Activated CD8-positive, alpha-beta memory T cell treated with anti-CD3 and anti-CD28 coated beads for 36 hours (primary cell): ENCODE measurements at regions not wholly inside any gene's neighbourhood (a gene's known extent, or its start where the extent isn't known, plus 50 kb on each side); places are given as distances from the start of the nearest gene placed in this dataset.

Experiments
- CTCF ChIA-PET: fragments of 350-600 bp; sonication (Branson Sonifier 250); formaldehyde crosslinking; loops from one replicate; lab custom pipeline; 2021; ENCODE audit warnings: antibody characterized with exemption; lab: Charles Lee
- POLR2A ChIA-PET: fragments of 350-600 bp; sonication (Branson Sonifier 250); formaldehyde crosslinking; loops from one replicate; lab custom pipeline; 2021; ENCODE audit warnings: antibody characterized with exemption; lab: Charles Lee

DNA sequence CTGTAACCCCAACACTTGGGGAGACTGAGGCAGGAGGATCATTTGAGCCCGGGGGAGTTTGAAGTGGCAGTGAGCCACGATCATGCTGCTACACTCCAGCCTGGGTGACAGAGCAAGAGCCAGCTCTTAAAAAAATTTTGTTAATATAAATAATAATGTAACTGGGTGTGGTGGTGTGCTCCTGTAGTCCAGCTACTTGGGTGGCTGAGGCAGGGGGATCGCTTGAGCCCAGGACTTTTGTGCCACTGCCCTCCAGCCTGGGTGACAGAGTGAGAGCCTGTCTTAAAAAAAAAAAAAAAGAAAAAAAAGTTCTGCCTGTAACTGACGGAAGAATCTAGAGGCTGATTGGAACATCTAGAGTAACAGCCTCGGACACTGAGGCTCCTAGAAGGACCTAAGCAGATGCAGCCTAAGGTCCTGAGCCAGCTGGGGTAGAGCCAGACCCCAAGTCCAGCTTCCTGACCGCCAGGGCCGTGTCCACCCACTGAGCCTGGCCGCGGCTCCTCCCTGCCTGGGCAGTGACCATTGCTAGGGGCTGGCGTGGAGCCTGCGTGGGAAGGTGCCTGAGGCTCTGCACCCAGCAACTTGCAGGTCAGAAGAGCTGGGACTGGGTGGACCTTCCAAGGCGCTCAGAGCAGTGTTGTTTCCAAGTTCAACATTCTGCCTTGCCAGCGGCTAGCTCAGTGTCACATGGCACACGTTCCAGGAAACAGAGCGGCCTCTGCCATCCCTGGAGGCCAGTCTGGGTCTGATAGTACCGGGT, 209.4 kb upstream of the CIBAR2 start:
- ChIA-PET CTCF (no interaction called here), POLR2A (no interaction called here)

DNA sequence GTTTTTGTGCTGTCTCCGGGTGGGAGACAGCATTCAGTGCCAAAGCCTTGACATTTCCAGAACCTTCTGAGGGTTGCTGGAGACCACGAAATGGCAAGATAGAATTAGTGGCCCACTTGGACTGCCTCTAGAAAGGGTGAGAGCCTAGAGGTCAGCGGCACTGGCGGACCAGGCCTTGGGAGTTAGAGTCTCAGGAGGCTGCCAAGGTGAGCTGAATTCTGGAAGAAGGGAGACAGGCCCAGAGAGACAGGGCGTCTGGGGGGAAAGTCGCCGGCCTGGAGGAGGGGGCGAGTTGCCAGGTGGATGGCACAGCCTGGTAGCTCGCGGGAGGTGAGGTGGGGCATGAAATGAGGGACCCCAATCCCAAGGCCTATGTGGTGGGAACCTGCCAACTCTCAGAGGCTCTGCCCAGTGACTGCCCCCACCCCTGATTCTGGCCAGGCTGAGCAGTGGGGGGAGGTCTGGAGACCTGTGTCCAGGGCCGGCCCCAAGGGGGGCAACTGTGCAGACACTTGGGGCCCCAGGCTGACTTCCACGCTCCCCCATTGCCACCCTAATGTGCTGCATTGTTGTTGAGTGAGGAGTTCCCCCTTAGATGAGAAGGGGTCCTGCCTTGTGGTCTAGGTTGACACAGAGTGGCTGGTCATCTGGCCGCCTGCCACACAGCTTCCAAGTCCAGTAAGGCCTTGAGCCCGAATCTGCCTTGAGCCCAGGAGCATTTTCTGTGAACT, 211.1 kb upstream of the CIBAR2 start:
- CTCF ChIA-PET, result no interaction called here
- POLR2A ChIA-PET, result no interaction called here

DNA sequence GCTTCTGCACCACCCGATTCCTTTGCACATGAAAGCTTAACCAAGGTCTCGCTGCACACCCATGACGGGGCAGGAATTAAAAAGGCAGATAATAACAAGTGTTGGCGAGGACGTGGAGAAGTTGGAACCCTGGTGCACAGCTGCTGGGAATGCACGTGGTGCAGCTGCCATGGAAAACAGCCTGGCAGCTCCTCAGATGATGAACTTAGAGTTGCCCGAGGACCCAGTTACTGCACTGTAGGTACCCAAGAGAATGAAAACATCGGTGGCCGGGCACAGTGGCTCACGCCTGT, 211.6 kb upstream of the CIBAR2 start:
- POLR2A ChIA-PET, result no interaction called here

DNA sequence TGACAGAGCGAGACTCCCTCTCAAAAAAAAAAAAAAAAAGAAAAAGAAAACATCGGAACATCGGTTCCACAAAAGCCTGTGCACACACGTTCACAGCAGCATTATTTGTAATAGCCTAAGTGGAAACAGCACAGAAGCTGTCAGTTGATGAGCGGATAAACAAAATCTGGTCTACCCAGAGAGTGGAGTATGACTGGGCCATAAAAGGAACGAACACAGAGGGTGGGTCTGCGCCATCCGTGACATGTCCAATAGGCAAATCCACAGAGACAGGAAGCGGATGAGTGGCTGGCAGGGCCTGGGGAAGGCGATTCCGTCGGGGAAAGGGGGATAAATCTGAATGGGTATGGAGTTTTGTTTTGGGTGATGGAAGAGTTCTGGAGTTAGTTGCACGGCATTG, 212.2 kb upstream of the CIBAR2 start:
- POLR2A ChIA-PET, result no interaction called here

More for the DNA sequence above, 211.6 kb upstream of the CIBAR2 start:
- CTCF ChIA-PET, result no interaction called here

DNA sequence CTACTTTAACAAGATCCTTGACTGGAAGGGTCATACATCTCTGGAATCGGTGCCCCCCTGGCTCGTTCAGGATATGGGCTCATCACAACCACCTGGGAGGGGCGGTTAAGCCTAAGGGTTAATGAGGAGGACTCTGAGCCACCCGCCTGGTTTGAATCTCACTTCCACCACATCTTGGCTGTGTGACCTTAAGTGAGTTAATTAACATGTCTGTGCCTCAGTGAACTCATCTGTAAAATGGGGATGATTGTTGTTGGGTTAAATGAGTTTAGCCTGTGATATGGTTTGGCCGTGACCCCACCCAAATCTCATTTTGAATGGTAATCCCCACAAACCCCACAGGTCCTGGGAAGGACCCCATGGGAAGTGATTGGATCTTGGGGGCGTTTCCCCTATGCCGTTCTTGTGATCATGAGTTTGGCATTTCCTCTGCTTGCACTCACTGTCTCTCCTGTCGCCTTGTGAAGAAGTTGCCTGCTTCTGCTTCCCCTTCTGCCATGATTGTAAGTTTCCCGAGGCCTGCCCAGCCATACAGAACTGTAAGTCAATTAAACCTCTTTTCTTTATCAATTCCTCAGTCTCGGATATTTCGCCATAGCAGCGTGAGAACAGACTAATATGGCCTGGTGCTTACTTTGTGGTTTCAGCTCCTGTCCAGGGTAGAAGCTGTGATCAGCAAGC, 214.0 kb upstream of the CIBAR2 start:
- ChIA-PET POLR2A (no interaction called here), CTCF (no interaction called here)

More for the DNA sequence above, 212.2 kb upstream of the CIBAR2 start:
- CTCF ChIA-PET, result no interaction called here

DNA sequence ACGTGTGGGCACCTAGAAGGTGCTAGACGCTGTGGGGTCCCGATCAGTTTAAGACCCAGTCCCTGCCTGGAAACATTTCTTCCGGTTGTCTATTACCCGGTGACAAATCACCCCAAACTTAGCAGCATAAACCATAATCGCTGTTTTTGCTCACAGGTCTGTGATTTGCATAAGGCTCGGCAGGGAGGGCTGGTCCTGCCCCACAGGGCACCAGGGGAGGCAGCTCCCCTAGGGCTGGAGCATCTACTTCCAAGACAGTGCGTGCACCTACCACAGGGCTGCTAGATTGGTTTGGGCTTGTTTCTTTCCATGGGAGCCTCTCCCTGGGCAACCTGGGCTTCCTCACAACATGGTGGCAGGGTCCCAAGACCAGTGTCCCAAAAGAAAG, 214.5 kb upstream of the CIBAR2 start:
- CTCF ChIA-PET, result no interaction called here
- POLR2A ChIA-PET, result no interaction called here

DNA sequence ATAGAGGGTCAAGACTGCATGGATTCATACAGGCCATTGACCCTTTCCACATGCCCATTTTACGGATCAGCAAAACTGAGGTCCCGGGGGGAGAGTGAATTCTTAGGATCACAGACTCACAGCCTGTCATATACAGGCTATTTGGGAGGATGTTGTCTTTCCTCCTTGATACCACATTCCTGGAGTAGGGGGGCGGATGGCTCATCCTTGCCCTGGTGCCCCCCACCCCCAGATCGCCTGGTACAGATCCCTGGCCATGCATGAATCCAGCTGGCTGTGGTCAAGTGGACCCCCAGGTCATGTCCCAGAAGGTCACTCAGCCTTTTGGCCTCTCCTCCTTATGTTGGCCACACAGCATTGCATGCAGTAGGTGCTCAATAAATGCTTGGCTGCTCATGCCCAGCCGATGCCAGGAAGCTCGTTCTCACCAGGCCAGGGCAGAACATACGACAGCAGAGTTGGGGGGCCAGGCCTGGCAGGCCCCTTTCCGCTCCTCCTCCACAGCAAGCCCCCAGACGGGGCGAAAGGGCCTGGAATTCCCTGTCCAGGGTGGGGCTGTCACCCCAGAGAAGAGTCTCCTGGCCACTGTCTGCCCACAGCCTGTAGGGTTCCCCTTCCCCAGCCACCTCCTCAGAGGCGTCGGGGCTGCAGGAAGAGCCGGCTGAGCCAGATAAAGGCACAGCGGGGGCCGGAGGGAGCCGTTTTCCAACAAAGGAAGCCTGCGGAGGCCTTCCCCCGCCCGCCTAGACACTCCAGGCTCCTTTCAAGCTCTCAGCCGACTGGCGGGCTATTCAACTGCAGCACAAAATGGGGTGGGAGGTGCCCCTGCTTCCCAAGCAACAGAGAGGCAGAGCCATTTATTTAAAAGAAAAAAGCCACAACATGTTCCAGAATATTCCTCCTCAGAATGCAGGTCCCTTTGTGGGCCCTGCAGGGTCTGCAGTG, 215.7 kb upstream of the CIBAR2 start:
- POLR2A ChIA-PET, result no interaction called here
- CTCF ChIA-PET, result no interaction called here

DNA sequence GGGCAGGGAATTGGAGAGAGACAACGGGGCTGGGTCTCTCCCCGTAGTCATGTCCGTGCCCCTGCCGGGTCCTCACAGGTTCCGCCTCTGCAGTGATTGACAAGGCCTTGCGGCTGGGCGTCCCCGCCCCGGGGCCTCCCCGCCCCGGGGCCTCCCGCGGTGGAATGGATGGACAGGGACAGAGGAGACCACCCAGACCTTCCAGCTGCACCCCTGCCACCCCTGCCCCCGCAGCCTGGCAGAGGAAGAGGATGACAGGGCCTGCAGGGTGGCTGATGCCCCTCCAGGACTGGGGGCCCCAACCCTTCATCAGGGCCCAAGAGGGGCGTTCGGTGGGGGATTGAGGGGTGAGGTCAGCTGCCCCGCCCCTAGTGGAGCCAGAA, 216.4 kb upstream of the CIBAR2 start:
- ChIA-PET POLR2A (no interaction called here), CTCF (no interaction called here)

DNA sequence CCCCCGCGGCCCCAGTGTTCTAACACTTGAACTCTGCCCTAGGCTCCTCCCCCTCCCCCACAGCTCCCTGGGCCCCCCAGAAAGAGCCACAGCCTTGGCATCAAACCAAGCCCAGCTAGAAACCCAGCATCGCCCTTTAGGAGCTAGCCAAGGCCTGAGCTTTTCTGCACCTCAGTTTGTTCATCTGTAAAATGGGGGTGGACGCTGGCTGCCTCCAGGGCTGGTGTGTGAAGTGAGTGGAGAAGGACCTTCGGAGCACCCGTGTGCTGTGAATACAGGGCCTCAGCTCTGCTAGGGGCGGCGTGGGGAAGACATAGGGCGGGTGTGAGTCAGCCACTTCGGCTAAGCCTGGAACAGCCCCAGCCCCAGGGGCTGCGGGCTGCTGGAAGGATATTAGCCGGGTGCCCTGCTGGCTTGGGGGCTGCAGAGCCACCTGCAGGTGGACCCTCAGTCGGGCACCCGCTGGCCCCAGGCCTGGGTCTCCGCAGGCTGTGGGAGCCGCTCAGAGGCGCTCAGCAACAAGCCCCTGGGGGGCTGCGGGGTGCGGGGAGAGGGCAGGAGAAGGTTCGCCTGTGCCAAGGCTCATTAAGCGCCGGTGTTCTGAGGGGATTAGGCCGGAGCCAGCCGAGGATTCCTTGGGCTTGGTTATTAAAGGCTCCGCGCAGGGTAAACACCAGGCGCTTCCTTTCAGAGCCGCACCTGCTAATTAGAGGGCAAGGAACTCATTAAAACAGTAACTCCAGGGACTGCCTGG, 217.0 kb upstream of the CIBAR2 start:
- POLR2A ChIA-PET, result no interaction called here
- CTCF ChIA-PET, result no interaction called here

DNA sequence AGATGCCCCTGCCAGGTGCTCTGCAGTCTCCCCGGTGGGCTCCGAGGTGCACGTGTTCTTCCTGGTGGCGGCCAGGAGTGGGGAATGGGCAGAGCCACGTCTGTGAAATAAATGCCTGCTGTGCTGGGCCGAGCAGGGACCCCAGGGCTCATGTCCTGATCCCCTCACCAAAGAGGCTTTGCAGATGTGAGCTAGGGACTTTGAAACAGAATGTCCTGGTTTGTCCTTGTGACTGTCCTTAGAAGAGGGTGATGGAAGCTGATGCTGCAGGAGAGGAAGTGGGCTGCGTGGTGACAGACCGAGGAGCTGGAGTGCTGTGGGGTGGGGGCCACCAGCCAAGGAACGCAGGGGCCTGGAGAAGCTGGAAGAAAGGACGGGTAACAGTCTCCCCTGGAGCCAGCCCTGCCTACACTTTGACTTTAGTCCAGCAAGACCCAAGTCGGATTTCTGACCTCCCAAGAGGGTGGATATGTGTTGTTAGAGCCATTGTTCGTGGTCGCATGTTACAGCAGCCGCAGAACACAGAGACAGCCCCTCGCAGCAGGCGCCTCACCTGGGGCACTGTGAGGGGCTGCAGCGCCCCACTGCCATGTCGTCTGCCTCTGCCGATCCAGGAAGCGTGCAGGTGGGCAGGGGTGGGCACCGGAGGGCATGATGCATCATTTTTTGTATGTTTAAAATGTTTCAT, 217.9 kb upstream of the CIBAR2 start:
- CTCF ChIA-PET, result interaction anchor here (0.9 to 1.3 kb wide), 2 partner anchors 19 to 77 kb away, joined by 3 to 4 read pairs; no protein-coding TSS in a partner anchor
- POLR2A ChIA-PET, result no interaction called here

DNA sequence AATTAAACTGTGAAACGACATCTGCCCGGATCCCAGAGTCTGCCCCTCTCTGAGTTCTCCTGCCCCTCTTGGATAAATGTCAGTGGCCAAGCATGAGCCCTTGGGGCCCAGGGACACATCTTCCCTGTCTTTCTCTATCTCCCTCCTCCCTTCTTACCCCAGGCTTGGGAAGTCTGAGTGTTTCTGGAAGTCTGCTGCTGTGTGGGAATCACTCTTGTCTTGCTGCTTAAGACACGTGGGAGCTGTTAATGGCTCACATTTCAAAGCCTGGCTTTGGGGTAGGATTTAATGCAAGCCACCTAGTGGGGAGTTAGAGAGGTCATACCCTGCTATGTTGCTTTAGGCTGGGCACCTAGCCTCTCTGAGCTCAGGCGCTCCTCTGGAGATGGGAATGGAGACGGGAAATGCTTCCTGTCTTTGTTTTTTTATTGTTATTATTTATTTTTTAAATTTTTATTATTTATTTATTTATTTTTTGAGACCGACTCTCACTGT, 218.5 kb upstream of the CIBAR2 start:
- ChIA-PET CTCF (interaction anchor here (0.9 to 1.3 kb wide), 2 partner anchors 19 to 77 kb away, joined by 3 to 4 read pairs; no protein-coding TSS in a partner anchor), POLR2A (no interaction called here)

DNA sequence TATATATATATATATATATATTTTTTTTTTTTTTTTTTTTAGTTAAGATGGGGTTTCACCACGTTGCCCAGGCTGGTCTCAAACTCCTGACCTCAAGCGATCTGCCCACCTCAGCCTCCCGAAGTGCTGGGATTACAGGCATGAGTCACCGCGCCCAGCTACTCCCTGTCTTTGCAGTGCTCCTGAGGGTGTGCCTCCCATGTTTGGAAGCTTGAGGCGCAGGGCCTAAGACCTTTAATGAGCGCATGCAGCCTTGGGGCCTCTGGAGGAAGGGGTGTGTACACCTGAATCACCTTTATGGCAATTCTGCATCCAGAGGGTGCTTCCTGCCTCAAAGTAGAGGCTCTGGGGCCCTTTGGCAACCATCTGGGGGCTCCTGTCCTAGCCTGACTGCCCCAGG, 219.4 kb upstream of the CIBAR2 start:
- POLR2A ChIA-PET, result no interaction called here
- CTCF ChIA-PET, result no interaction called here

DNA sequence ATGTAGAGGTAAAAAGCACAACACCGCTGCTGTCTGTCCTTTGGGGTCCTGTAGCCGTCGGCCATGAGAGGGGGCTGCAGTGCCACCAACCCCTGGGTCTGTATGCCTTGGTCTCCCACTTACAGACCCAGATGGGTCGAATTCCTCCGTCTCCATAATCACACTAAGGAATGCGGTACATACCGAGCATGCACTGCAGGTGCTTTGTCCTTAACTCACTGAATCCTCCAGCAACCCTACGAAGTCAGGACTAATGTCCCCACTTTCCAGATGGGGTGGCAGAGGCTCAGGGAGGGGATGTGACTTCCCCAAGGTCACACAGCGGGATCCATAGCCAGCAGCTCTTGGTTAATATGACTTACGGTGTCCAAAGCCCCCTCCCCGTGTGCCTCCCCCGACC, 219.9 kb upstream of the CIBAR2 start:
- POLR2A ChIA-PET, result no interaction called here
- CTCF ChIA-PET, result no interaction called here

DNA sequence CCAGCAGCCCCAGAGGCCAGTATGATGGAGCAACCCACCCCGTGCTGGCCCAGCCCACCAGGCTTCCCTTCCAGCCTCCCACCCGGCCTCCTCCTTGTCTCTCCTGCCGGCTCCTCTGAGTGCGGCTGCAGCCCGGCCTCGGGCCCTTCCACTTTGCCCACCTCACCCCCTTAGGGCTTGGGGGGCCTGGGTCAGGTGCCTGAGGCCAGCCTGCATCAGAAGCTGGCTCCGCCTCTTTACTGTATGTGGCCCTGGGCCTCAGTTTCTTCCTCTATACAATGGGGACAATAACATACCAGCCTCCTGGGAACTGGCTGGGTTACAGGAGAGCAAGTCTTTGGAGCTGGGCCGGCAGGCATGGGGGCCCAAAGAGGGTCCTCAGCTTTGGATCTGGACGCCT, 221.1 kb upstream of the CIBAR2 start:
- ChIA-PET POLR2A (no interaction called here), CTCF (no interaction called here)

DNA sequence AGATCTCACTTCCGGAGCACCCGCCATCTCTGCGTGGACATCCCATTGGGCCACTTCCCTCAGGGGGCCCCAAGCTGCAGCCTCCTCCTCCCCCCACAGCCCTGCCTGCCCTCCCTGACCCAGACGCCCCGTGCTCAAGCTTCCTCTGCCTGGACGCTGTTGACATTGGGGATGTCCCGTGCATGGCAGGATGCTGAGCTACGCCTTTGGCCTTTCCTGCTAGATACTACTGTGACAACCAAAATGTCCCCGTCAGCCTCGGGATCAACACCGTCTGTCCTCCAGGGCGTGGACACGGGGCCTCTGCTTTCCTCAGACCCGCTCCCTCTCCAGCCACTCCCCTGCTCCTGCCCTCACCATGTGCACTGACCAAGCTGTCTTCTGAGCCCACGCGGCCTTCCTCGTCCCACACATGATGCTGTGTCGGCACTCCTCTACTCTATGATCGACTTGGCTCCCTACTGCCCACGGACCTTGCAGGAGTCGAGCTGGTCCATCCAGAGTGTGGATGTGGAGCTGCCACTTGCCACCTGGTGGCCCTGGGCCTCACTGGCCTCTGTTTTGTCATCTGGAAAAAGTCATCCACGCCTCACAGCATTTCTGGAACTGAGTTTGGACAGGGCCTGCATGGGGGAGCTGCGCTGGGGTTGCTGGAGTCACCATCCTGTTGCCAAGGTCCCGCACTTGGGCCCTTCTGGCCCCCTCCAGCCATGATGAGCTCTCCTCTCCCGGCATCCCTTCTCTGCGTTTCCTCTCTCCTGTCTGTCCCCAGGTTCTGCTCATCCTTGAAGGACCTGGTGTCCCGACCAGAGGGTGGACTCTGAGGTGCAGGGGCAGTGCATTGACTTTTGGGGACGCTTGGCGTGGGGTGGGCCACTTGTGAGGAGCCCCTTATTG, 221.7 kb upstream of the CIBAR2 start:
- POLR2A ChIA-PET, result no interaction called here
- CTCF ChIA-PET, result interaction anchor here (1.1 kb wide), 1 partner anchor 383 kb away, joined by 3 read pairs; no protein-coding TSS in a partner anchor

DNA sequence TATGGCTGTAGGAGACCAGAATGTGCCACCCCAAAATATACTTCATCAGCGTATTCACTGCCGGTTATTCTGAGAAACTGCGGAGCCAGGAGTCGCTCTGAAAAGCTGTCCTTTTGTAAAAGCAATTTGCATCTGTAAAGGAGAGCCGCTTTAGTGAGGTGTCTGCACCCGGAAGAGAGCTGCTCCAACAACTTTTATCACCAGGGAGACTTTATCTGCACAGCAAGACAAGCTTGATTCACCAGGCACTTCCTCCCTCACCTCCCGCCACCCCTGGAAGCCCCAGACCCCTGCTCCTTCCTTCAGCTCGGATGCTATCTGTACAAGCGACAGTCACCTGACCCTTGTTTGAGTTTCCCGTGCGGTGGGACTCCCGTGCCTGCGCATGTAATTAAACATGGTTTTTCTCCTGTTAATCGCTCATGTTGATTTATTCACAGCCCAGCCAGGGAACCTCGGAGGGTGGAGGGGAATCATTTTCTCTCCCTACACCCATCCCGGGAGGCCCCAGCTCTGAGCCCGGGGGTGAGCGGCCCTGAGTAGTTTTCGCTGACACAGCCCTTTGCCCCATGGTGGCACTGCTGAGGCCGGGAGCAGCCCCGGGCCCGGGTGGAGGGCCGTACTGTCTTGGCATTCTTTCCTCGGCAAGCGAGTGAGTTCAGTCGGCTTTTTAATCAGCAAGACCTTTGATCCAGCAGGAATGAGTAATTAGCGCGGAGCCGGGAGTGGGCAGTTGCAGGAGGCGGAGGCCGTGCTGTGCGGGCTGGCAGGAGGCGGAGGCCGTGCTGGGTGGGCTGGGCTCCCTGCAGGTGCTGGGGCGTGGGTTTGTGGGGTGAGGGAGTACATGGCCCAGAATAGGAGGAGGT, 222.7 kb upstream of the CIBAR2 start:
- POLR2A ChIA-PET, result no interaction called here
- CTCF ChIA-PET, result interaction anchor here (1.1 kb wide), 1 partner anchor 382 kb away, joined by 3 read pairs; no protein-coding TSS in a partner anchor
